ENCODE measurements at regions not wholly inside any gene's neighbourhood (a gene's known extent, or its start where the extent isn't known, plus 50 kb on each side); places are given as distances from the start of the nearest gene placed in this dataset.

GRCh38 chr17:72406498-72406897 is 285.7 kb downstream of the SOX9 start:
- no peak for TF ChIP-seq CTCF (IDR thresholded peaks at IDR 0.05; ENCODE audit: unreplicated experiment)
- Mint-ChIP-seq H3K9me3 (ENCODE audit: unreplicated experiment) (no peaks in the 10 kb centered on the region), H3K27me3 (ENCODE audit: insufficient read depth, unreplicated experiment) (no peaks in the 10 kb centered on the region), H3K27ac (ENCODE audit: low read depth, unreplicated experiment) (peak overlapping the region; percentile 93), H3K4me1 (ENCODE audit: insufficient read depth, unreplicated experiment) (peaks cover 38% of the 10 kb centered on the region), H3K4me3 (ENCODE audit: unreplicated experiment) (peak overlapping the region; percentile 28), H3K36me3 (ENCODE audit: insufficient read depth, unreplicated experiment) (peaks cover 52% of the 10 kb centered on the region)
- BruUV-seq (replicated peaks) = no TSS peak
- CTCF ChIA-PET = interaction anchor here (0.6 kb wide), 1 partner anchor 37 kb away, joined by 3 read pairs; no protein-coding TSS in a partner anchor
- intact Hi-C loops (cut with micrococcal nuclease) = loop anchor here (2.0 kb wide), 1 partner anchor 20 kb away; no protein-coding TSS in a partner anchor
- POLR2A ChIA-PET = interaction anchor here (0.6 to 2.8 kb wide), 4 partner anchors 10 to 619 kb away, joined by 3 to 10 read pairs (median 4); no protein-coding TSS in a partner anchor
- no peak for DNase-seq (ENCODE audit: unreplicated experiment)

GRCh38 chr17:72407336-72407909 is 286.6 kb downstream of the SOX9 start:
- Mint-ChIP-seq H3K36me3 (ENCODE audit: insufficient read depth, unreplicated experiment) (peaks cover 52% of the 10 kb centered on the region), H3K4me1 (ENCODE audit: insufficient read depth, unreplicated experiment) (peaks cover 40% of the 10 kb centered on the region)
- intact Hi-C loops (cut with micrococcal nuclease) = loop anchor here (2.0 kb wide), 1 partner anchor 21 kb away; no protein-coding TSS in a partner anchor

GRCh38 chr17:72407931-72408330 is 287.1 kb downstream of the SOX9 start:
- intact Hi-C loops (cut with micrococcal nuclease) = loop anchor here (2.0 kb wide), 1 partner anchor 21 kb away; no protein-coding TSS in a partner anchor
- ChIA-PET POLR2A (interaction anchor here (1.3 to 2.8 kb wide), 3 partner anchors 9 to 59 kb away, joined by 5 to 10 read pairs (median 5); no protein-coding TSS in a partner anchor), CTCF (no interaction called here)
- DNase-seq (ENCODE audit: unreplicated experiment) = no peak
- Mint-ChIP-seq H3K27ac (ENCODE audit: low read depth, unreplicated experiment) (peak overlapping the region; percentile 93), H3K27me3 (ENCODE audit: insufficient read depth, unreplicated experiment) (no peaks in the 10 kb centered on the region), H3K36me3 (ENCODE audit: insufficient read depth, unreplicated experiment) (peaks cover 52% of the 10 kb centered on the region), H3K4me3 (ENCODE audit: unreplicated experiment) (no peak overlapping the region), H3K9me3 (ENCODE audit: unreplicated experiment) (no peaks in the 10 kb centered on the region), H3K4me1 (ENCODE audit: insufficient read depth, unreplicated experiment) (peaks cover 45% of the 10 kb centered on the region)
- no peak for TF ChIP-seq CTCF (IDR thresholded peaks at IDR 0.05; ENCODE audit: unreplicated experiment)
- BruUV-seq (replicated peaks) = no TSS peak

More at GRCh38 chr17:72407336-72407909, 286.6 kb downstream of the SOX9 start:
- CTCF ChIA-PET = interaction anchor here (0.6 kb wide), 1 partner anchor 38 kb away, joined by 3 read pairs; no protein-coding TSS in a partner anchor
- H3K27ac Mint-ChIP-seq (ENCODE audit: low read depth, unreplicated experiment) = peak overlapping the region; percentile 93
- H3K27me3 Mint-ChIP-seq (ENCODE audit: insufficient read depth, unreplicated experiment) = no peaks in the 10 kb centered on the region
- POLR2A ChIA-PET = interaction anchor here (0.6 to 2.8 kb wide), 5 partner anchors 9 to 59 kb away, joined by 3 to 10 read pairs (median 5); no protein-coding TSS in a partner anchor
- DNase-seq (ENCODE audit: unreplicated experiment) = peak; percentile 98
- no TSS peak for BruUV-seq (replicated peaks)
- H3K4me3 Mint-ChIP-seq (ENCODE audit: unreplicated experiment) = peak overlapping the region; percentile 28
- H3K9me3 Mint-ChIP-seq (ENCODE audit: unreplicated experiment) = no peaks in the 10 kb centered on the region
- TF ChIP-seq CTCF (IDR thresholded peaks at IDR 0.05; ENCODE audit: unreplicated experiment) = no peak

- no peak for TF ChIP-seq CTCF (IDR thresholded peaks at IDR 0.05; ENCODE audit: unreplicated experiment)
- ChIA-PET POLR2A (interaction anchor here (0.7 to 2.8 kb wide), 2 partner anchors 8 to 272 kb away, joined by 3 to 10 read pairs; no protein-coding TSS in a partner anchor), CTCF (no interaction called here)
- H3K4me3 Mint-ChIP-seq (ENCODE audit: unreplicated experiment) = no peak overlapping the region
- no peaks in the 10 kb centered on the region for H3K9me3 Mint-ChIP-seq (ENCODE audit: unreplicated experiment)
- H3K27ac Mint-ChIP-seq (ENCODE audit: low read depth, unreplicated experiment) = peak overlapping the region; percentile 93
- H3K27me3 Mint-ChIP-seq (ENCODE audit: insufficient read depth, unreplicated experiment) = no peaks in the 10 kb centered on the region
- intact Hi-C loops (cut with micrococcal nuclease) = no loop called here
- peaks cover 49% of the 10 kb centered on the region for H3K36me3 Mint-ChIP-seq (ENCODE audit: insufficient read depth, unreplicated experiment)
- DNase-seq (ENCODE audit: unreplicated experiment) = no peak
- H3K4me1 Mint-ChIP-seq (ENCODE audit: insufficient read depth, unreplicated experiment) = peaks cover 48% of the 10 kb centered on the region
- BruUV-seq (replicated peaks) = no TSS peak
Observed at GRCh38 chr17:72408641-72409040, 287.8 kb downstream of the SOX9 start.
